CD14-positive monocyte (primary cell): ENCODE measurements at regions not wholly inside any gene's neighbourhood (a gene's known extent, or its start where the extent isn't known, plus 50 kb on each side); places are given as distances from the start of the nearest gene placed in this dataset.

Experiments
- DNase-seq, 3 donors: peaks; one replicate each; pipeline ENCODE4 v3.0.0-alpha.2; 2011 to 2022
- H2AFZ ChIP-seq: 2 replicates; pipeline ENCODE4 v1.6.0; 2012; ENCODE audit warnings: mild to moderate bottlenecking, low read depth, low read length, inconsistent platforms; ENCODE audit not compliant: insufficient read depth, poor library complexity, severe bottlenecking
- H3K27ac ChIP-seq, 2 donors: 1 replicate in 1 of 2; 2 replicates in 1 of 2; pipeline ENCODE4 v1.5.1; 2012 to 2013; ENCODE audit warnings: low read length in 2 of 2, control low read depth in 1 of 2, inconsistent platforms in 1 of 2, low read depth in 1 of 2, mild to moderate bottlenecking in 1 of 2
- H3K27me3 ChIP-seq, 2 donors: one replicate each; pipeline versions ENCODE4 v1.6.0 to v1.6.1; 2011 to 2013; ENCODE audit warnings: low read length in 2 of 2; ENCODE audit not compliant: control insufficient read depth in 2 of 2, insufficient read depth in 2 of 2
- H3K36me3 ChIP-seq, 2 donors: replicated peaks in 1 of 2; 1 replicate in 1 of 2; 2 replicates in 1 of 2; pipeline versions ENCODE4 v1.5.1 to v1.6.1; 2012 to 2013; ENCODE audit warnings: low read length in 2 of 2, control low read depth in 1 of 2, inconsistent platforms in 1 of 2, mild to moderate bottlenecking in 1 of 2; ENCODE audit not compliant: insufficient read depth in 2 of 2, control insufficient read depth in 1 of 2
- H3K4me1 ChIP-seq, 2 donors: 1 replicate in 1 of 2; 2 replicates in 1 of 2; pipeline versions ENCODE4 v1.5.1 to v1.6.1; 2012 to 2013; ENCODE audit warnings: low read length in 2 of 2, control low read depth in 1 of 2, inconsistent platforms in 1 of 2, mild to moderate bottlenecking in 1 of 2, moderate library complexity in 1 of 2; ENCODE audit not compliant: insufficient read depth in 2 of 2, control insufficient read depth in 1 of 2
- H3K4me2 ChIP-seq: replicated peaks from 2 replicates; pipeline ENCODE3; 2012; ENCODE audit warnings: low read length, moderate library complexity, mild to moderate bottlenecking; ENCODE audit not compliant: poor library complexity, severe bottlenecking; ENCODE audit errors: extremely low read depth
- H3K4me3 ChIP-seq, 3 experiments: fragments of 200-600 bp in 1 of 3; sonication (generic) in 1 of 3; replicated peaks in 1 of 3; 1 replicate in 2 of 3; 2 replicates in 1 of 3; pipeline ENCODE4 v1.5.1; 2011 to 2013; ENCODE audit warnings: low read length in 3 of 3, mild to moderate bottlenecking in 3 of 3, control low read depth in 2 of 3, low read depth in 2 of 3, inconsistent platforms in 1 of 3, moderate library complexity in 1 of 3
- H3K79me2 ChIP-seq: 2 replicates; pipeline ENCODE4 v1.6.0; 2012; ENCODE audit warnings: mild to moderate bottlenecking, control low read depth, inconsistent platforms, low read length, moderate library complexity; ENCODE audit not compliant: insufficient read depth
- H3K9ac ChIP-seq: 2 replicates; pipeline ENCODE4 v1.6.0; 2017; ENCODE audit warnings: low read length, mild to moderate bottlenecking; ENCODE audit not compliant: insufficient read depth, poor library complexity, severe bottlenecking
- H3K9me3 ChIP-seq, 2 donors: replicated peaks in 1 of 2; 1 replicate in 1 of 2; 2 replicates in 1 of 2; pipeline versions ENCODE4 v1.5.1 to v1.6.1; 2012 to 2013; ENCODE audit warnings: low read length in 2 of 2, control low read depth in 1 of 2; ENCODE audit not compliant: control insufficient read depth in 1 of 2, insufficient read depth in 1 of 2
- H4K20me1 ChIP-seq: 2 replicates; pipeline ENCODE4 v1.6.0; 2012; ENCODE audit warnings: mild to moderate bottlenecking, low read length, control low read depth, moderate library complexity; ENCODE audit not compliant: insufficient read depth
- H3K27ac Mint-ChIP-seq, 7 donors: one replicate each; pipeline ENCODE4 v1.8.0; 2020; ENCODE audit warnings: mild to moderate bottlenecking in 7 of 7, mixed read lengths in 7 of 7, moderate library complexity in 6 of 7, inconsistent platforms in 2 of 7
- H3K27me3 Mint-ChIP-seq, 3 donors: one replicate each; pipeline ENCODE4 v1.8.0; 2021 to 2022; ENCODE audit warnings: low read depth in 3 of 3, mild to moderate bottlenecking in 3 of 3, mixed read lengths in 3 of 3, moderate library complexity in 3 of 3, inconsistent platforms in 1 of 3
- H3K36me3 Mint-ChIP-seq, 2 donors: one replicate each; pipeline ENCODE4 v1.8.0; 2020; ENCODE audit warnings: mixed read lengths in 2 of 2, inconsistent platforms in 1 of 2, mild to moderate bottlenecking in 1 of 2
- H3K4me1 Mint-ChIP-seq: one replicate; pipeline ENCODE4 v1.8.0; 2020; ENCODE audit warnings: mild to moderate bottlenecking, mixed read lengths
- H3K4me3 Mint-ChIP-seq, 2 donors: one replicate each; pipeline ENCODE4 v1.8.0; 2020; ENCODE audit warnings: mild to moderate bottlenecking in 2 of 2, mixed read lengths in 2 of 2, moderate library complexity in 1 of 2
- H3K9me3 Mint-ChIP-seq, 7 donors: one replicate each; pipeline ENCODE4 v1.8.0; 2020 to 2022; ENCODE audit warnings: mixed read lengths in 7 of 7, mild to moderate bottlenecking in 6 of 7, moderate library complexity in 6 of 7, inconsistent platforms in 2 of 7
- CTCF ChIP-seq: fragments of 200-600 bp; IDR thresholded peaks from one replicate; pipeline ENCODE4 v1.8.0; 2022; ENCODE audit warnings: antibody characterized with exemption, mild to moderate bottlenecking
- WGBS: methylation state at CpG from one replicate; pipeline ENCODE4 v1.1.5; 2013; ENCODE audit warnings: missing lambda C conversion rate; ENCODE audit not compliant: insufficient coverage; 5-methylcytosine and 5-hydroxymethylcytosine counted together
- intact Hi-C, 2 donors: fragments of 100-400 bp; cut with micrococcal nuclease; formaldehyde crosslinking; loops; one replicate each; pipeline versions ENCODE4 v1.15.0 to v1.15.1; 2023

- no peak overlapping the region for H2AFZ ChIP-seq
- Mint-ChIP-seq H3K27ac (peak overlapping the region in 3 of 7 donors; percentile 37 to 68 (median 51)), H3K4me3 (no peak overlapping the region), H3K4me1 (peaks cover 16% of the 10 kb centered on the region), H3K9me3 (peaks cover 0 to 5% (median 0%) of the 10 kb centered on the region in 7 donors), H3K27me3 (peaks cover 0 to 2% (median 2%) of the 10 kb centered on the region in 3 donors), H3K36me3 (no peaks in the 10 kb centered on the region)
- DNase-seq: peak; percentile 52 to 69 (median 68)
- H3K27ac ChIP-seq: peak overlapping the region in 1 of 2 donors; percentile 49
- H3K9ac ChIP-seq: no peak overlapping the region
- H3K4me1 ChIP-seq: peaks cover 9 to 11% of the 10 kb centered on the region in 2 donors
- 73% methylated on average over 3 of the region's 6 CpGs for WGBS
- H3K4me2 ChIP-seq: no peak overlapping the region
- no peaks in the 10 kb centered on the region for H4K20me1 ChIP-seq
- intact Hi-C loops: no loop called here
- no peak overlapping the region for H3K4me3 ChIP-seq
- H3K79me2 ChIP-seq: no peaks in the 10 kb centered on the region
- no peaks in the 10 kb centered on the region for H3K27me3 ChIP-seq
- no peaks in the 10 kb centered on the region for H3K9me3 ChIP-seq
- TF ChIP-seq CTCF: no peak
- no peaks in the 10 kb centered on the region for H3K36me3 ChIP-seq
Observed at GRCh38 chrX:139113708-139114107, 402.2 kb upstream of the FGF13 start.

GRCh38 chrX:139112432-139112831 lies 400.9 kb upstream of the FGF13 start:
- intact Hi-C loops: no loop called here
- Histone ChIP-seq H3K4me3 (no peak overlapping the region), H3K79me2 (no peaks in the 10 kb centered on the region), H3K4me2 (no peak overlapping the region), H2AFZ (no peak overlapping the region), H3K9ac (no peak overlapping the region), H3K36me3 (no peaks in the 10 kb centered on the region), H4K20me1 (no peaks in the 10 kb centered on the region), H3K27me3 (no peaks in the 10 kb centered on the region), H3K27ac (no peak overlapping the region), H3K4me1 (peaks cover 9 to 11% of the 10 kb centered on the region in 2 donors), H3K9me3 (no peaks in the 10 kb centered on the region)
- WGBS: no CpG with 5 or more reads among the region's 2 CpGs
- H3K4me3 Mint-ChIP-seq: no peak overlapping the region
- H3K4me1 Mint-ChIP-seq: peaks cover 10% of the 10 kb centered on the region
- H3K27ac Mint-ChIP-seq: no peak overlapping the region
- no peaks in the 10 kb centered on the region for H3K36me3 Mint-ChIP-seq
- no peak for TF ChIP-seq CTCF
- H3K9me3 Mint-ChIP-seq: peaks cover 0 to 5% (median 0%) of the 10 kb centered on the region in 7 donors
- peaks cover 0 to 3% (median 2%) of the 10 kb centered on the region in 3 donors for H3K27me3 Mint-ChIP-seq
- no peak for DNase-seq
